OCI-LY3 (cell line): ENCODE measurements at regions not wholly inside any gene's neighbourhood (a gene's known extent, or its start where the extent isn't known, plus 50 kb on each side); places are given as distances from the start of the nearest gene placed in this dataset.

Experiments used
- H2AFZ ChIP-seq: fragments of 200-600, 300-600 bp; shearing (Covaris generic); 2 replicates; pipeline ENCODE4 v1.6.0; 2014; ENCODE audit warnings: antibody characterized with exemption, low read depth, low read length
- H3K27ac ChIP-seq: fragments of 200-600, 300-600 bp; sonication (generic); 2 replicates; pipeline ENCODE4 v1.5.1; 2014; ENCODE audit warnings: mild to moderate bottlenecking, low read length, moderate library complexity, mixed read lengths
- H3K27me3 ChIP-seq: fragments of 200-600, 300-600 bp; sonication (generic); 2 replicates; pipeline ENCODE4 v1.6.1; 2014; ENCODE audit warnings: low read depth, low read length, mixed read lengths
- H3K36me3 ChIP-seq: fragments of 200-600, 300-600 bp; sonication (generic); replicated peaks from 2 replicates; pipeline ENCODE3; 2014; ENCODE audit warnings: low read depth, low read length, mixed read lengths
- H3K4me1 ChIP-seq: fragments of 300-600, 200-600 bp; sonication (generic); 2 replicates; pipeline ENCODE4 v1.6.1; 2014; ENCODE audit warnings: low read length, mixed read lengths
- H3K4me2 ChIP-seq: fragments of 200-600, 300-600 bp; sonication (generic); 2 replicates; pipeline ENCODE4 v1.6.1; 2014; ENCODE audit warnings: low read length, mixed read lengths
- H3K4me3 ChIP-seq: fragments of 300-600, 200-600 bp; sonication (generic); 2 replicates; pipeline ENCODE4 v1.5.1; 2014; ENCODE audit warnings: antibody characterized with exemption, mild to moderate bottlenecking, low read length, moderate library complexity
- H3K79me2 ChIP-seq: fragments of 300-600, 200-600 bp; shearing (Covaris generic); 2 replicates; pipeline ENCODE4 v1.6.1; 2014; ENCODE audit warnings: mild to moderate bottlenecking, low read length, mixed read lengths
- H3K9ac ChIP-seq: fragments of 300-600, 200-600 bp; shearing (Covaris generic); 2 replicates; pipeline ENCODE4 v1.6.0; 2014; ENCODE audit warnings: mild to moderate bottlenecking, low read length, moderate library complexity
- H3K9me3 ChIP-seq: fragments of 200-600, 300-600 bp; shearing (Covaris generic); 2 replicates; pipeline ENCODE4 v1.6.1; 2014; ENCODE audit warnings: low read length, mixed read lengths; ENCODE audit not compliant: insufficient read depth
- H4K20me1 ChIP-seq: fragments of 200-600, 300-600 bp; sonication (generic); 2 replicates; pipeline ENCODE4 v1.6.1; 2016; ENCODE audit warnings: low read length, mixed read lengths; ENCODE audit not compliant: insufficient read depth
- CTCF ChIP-seq: fragments of 200-600, 300-600 bp; sonication (generic); IDR thresholded peaks from 2 replicates; pipeline ENCODE4 v1.5.1; 2014; ENCODE audit warnings: antibody characterized with exemption, low read length, low read depth
- EZH2phosphoT487 ChIP-seq: fragments of 200-600 bp; shearing (Covaris generic); IDR thresholded peaks from 2 replicates; pipeline ENCODE4 v1.6.1; 2018; ENCODE audit warnings: antibody characterized with exemption, mixed run types, low read depth

GRCh38 chr18:44533071-44533470 lies 147.6 kb upstream of the SETBP1 start:
- H3K9ac ChIP-seq, result no peak overlapping the region
- TF ChIP-seq EZH2phosphoT487 (no peak), CTCF (no peak)

GRCh38 chr18:44536046-44536445 lies 144.6 kb upstream of the SETBP1 start:
- peaks cover 13% of the 10 kb centered on the region for H3K4me1 ChIP-seq

More at GRCh38 chr18:44533071-44533470, 147.6 kb upstream of the SETBP1 start:
- no peaks in the 10 kb centered on the region for H4K20me1 ChIP-seq
- no peak overlapping the region for H3K4me3 ChIP-seq
- H3K36me3 ChIP-seq, result no peaks in the 10 kb centered on the region
- H3K79me2 ChIP-seq, result no peaks in the 10 kb centered on the region
- H3K4me1 ChIP-seq, result peaks cover 13% of the 10 kb centered on the region
- H2AFZ ChIP-seq, result no peak overlapping the region
- no peaks in the 10 kb centered on the region for H3K27me3 ChIP-seq
- no peak overlapping the region for H3K27ac ChIP-seq
- no peak overlapping the region for H3K4me2 ChIP-seq
- H3K9me3 ChIP-seq, result no peaks in the 10 kb centered on the region

GRCh38 chr18:44536619-44537018 lies 144.1 kb upstream of the SETBP1 start:
- Histone ChIP-seq H3K4me1 (peaks cover 13% of the 10 kb centered on the region), H3K27ac (no peak overlapping the region), H3K36me3 (no peaks in the 10 kb centered on the region), H3K4me2 (no peak overlapping the region), H3K79me2 (no peaks in the 10 kb centered on the region), H3K4me3 (no peak overlapping the region), H3K27me3 (no peaks in the 10 kb centered on the region), H3K9ac (no peak overlapping the region), H3K9me3 (no peaks in the 10 kb centered on the region), H4K20me1 (no peaks in the 10 kb centered on the region), H2AFZ (no peak overlapping the region)
- TF ChIP-seq EZH2phosphoT487, result no peak
- TF ChIP-seq CTCF, result no peak

More at GRCh38 chr18:44536046-44536445, 144.6 kb upstream of the SETBP1 start:
- Histone ChIP-seq H4K20me1 (no peaks in the 10 kb centered on the region), H3K4me2 (no peak overlapping the region), H3K79me2 (no peaks in the 10 kb centered on the region), H3K4me3 (no peak overlapping the region), H3K9me3 (no peaks in the 10 kb centered on the region), H2AFZ (no peak overlapping the region), H3K27ac (no peak overlapping the region), H3K9ac (no peak overlapping the region), H3K27me3 (no peaks in the 10 kb centered on the region), H3K36me3 (no peaks in the 10 kb centered on the region)
- TF ChIP-seq EZH2phosphoT487, result no peak
- no peak for TF ChIP-seq CTCF

GRCh38 chr18:44537526-44537925 lies 143.2 kb upstream of the SETBP1 start:
- Histone ChIP-seq H2AFZ (no peak overlapping the region), H3K9ac (no peak overlapping the region), H4K20me1 (no peaks in the 10 kb centered on the region), H3K36me3 (no peaks in the 10 kb centered on the region), H3K27me3 (no peaks in the 10 kb centered on the region), H3K4me3 (no peak overlapping the region), H3K27ac (no peak overlapping the region), H3K79me2 (no peaks in the 10 kb centered on the region), H3K9me3 (no peaks in the 10 kb centered on the region), H3K4me1 (peaks cover 13% of the 10 kb centered on the region), H3K4me2 (no peak overlapping the region)
- TF ChIP-seq CTCF (no peak), EZH2phosphoT487 (no peak)
